CD4-positive, alpha-beta T cell treated with Interleukin-4 for 4 hours (primary cell): ENCODE measurements at regions not wholly inside any gene's neighbourhood (a gene's known extent, or its start where the extent isn't known, plus 50 kb on each side); places are given as distances from the start of the nearest gene placed in this dataset.
A peak's percentile ranks its signal among the peaks of the same experiment; 100 is the strongest.

Source experiments
- DNase-seq: peaks from one replicate; pipeline ENCODE4 v3.0.0-alpha.2; 2020

DNA sequence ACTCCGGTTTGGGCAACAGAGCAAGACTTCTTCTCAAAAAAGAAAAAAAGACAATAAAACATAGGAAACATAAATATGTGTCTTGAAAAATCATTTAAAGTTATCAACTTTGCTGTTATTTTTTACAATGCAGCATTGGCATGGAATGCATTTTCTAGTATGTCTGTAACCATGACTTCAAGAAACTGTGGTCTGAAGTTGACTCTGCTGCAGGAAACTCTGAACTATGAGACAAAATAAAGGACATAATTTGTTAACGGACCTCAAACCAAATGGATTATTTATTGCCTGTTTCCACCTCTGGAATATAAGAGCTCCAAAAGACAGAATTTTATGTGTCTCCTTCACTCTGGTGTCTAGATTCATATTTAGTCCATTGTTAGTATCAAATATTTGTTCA, 79.1 kb downstream of the TRIB2 start:
- no peak for DNase-seq

DNA sequence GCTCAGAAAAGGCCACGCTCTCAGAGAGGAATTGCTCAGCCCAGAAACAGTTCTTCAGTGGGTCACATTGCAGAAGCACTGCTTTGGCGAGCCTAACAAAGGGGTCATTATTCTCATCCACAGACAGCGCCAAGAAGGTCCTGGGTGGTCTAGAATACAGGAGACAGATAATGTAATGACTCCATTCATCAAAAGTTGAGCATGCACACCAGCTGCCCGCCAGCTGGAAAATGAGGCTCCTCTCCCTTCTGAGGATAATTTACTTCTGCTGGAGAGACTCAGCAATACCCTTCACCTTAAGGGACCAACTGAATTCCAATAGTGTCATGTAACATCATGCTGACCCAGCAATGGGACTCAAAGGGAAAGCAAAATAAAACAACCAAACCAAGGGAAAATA, 79.9 kb downstream of the TRIB2 start:
- no peak for DNase-seq

DNA sequence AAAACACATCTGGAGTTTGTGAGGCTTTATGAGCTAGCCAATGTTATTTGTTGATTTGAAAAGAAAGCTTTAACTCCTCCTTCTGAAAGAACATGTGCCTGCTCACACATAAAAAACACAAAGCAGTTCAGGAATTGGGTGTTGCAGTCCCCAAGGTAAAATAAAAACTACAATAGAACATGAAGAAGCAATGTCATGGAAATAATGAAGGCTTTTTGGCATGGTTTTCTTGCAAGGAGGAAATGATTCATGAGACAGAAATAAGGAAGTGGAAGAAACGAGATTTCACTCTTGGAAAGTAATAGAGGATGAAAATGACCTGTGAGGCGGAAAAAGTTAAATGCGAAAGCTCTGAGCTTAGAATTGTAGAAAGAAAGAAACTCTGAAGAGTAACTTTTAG, 81.1 kb downstream of the TRIB2 start:
- DNase-seq, result no peak

DNA sequence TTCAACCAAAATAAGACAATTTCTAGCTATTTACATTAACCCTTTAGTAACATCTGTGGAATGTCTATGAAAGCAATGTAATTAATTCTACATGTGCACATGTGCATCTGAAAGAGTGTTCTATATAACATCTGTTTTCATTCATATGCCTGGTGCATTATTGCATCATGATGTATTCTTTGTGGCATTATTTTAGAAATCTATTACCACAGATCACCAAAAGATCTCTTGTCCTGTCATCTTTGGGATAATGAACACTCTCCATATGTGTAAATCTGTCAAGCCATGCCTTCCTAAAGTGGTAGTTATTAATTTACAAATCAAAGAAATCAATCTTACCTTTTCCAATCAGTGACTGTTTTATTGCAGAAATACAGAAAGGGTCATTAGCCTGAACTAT, 86.9 kb downstream of the TRIB2 start:
- no peak for DNase-seq

DNA sequence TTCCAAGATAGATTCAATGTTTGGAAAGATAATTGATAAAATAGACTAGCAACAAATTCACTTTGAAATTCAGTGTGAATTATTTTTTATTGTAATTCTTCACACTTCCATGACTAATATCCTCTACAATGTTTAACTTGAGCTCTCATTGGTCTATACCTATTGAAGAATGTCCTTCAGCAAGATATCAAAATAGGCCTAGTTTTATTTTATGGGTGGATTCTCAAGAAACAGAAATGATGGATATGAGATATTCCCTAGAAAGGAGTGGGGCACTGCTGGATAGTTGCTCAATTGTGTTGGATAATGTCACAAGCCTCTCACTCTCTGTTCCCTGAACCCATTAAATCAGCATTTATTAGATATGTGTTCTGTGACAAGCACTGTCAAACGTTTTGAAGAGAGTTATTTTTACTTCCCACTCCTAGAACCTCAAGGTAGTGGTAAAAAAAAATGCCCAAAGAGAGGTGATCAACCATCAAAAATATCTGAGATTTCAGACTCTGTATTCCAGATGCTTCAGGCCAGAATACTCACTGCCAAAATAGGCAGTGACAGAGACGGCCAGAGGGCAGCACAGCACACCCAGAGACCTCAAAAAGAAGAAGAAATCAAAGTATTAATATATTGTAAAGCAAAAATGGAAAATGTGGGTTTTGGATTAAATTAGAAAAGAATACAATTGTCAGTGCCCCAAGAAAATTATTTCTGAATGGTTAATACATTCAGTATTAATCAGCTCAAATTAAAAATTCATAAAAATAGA, 87.5 kb downstream of the TRIB2 start:
- DNase-seq, result no peak

GRCh38 chr2:12805033-12805432, 88.3 kb downstream of the TRIB2 start:
- no peak for DNase-seq

DNA sequence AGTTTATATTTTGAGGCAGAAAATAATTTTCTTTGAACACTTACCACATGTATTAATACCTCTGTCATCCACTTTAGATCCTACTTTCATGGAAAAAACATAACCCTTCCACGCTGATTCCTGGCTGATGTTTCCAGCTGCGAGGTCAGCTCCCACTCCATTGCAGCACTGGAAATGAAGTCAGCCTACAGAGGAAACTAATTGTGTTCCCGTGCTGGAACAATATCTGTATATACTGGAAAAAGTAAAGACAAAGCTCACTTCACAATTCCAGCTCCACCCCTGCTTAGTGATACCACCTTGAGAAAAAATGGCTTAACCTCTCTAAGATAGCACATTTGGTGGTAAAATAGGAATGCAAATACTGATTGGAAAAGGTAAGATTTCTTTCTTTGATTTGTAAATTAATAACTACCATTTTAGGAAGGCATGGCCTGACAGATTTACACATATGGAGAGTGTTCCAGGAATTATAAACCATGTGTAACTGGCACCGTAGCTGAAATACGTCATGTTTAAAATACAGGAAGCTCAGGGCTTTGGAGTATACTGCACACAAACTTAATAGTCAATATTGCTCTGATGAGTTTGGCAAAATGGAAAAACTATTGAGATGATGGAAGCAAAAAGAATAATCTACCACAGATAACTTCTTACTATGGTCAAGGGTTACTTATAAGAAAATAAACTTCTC, 90.0 kb downstream of the TRIB2 start:
- DNase-seq, result no peak

GRCh38 chr2:12807907-12808810, 91.4 kb downstream of the TRIB2 start:
- DNase-seq, result no peak

GRCh38 chr2:12809526-12809925, 92.8 kb downstream of the TRIB2 start:
- no peak for DNase-seq

DNA sequence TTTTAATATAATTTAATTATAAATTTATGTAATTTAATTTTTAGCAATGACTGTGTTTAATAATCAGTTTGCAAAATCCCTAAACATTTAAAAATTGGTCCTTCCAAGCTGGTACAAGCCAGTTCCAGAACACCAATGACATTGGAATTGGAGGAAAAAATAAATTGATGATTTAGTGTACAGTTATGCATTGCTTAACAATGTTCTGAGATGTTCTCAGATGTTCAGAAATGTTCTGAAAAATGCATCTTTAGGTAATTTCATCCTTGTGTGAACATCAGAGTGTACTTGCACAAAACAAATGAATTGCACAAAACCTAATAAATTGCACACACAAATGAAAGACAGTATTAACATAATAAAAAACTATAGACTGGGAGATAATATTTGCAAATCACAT, 95.2 kb downstream of the TRIB2 start:
- no peak for DNase-seq

DNA sequence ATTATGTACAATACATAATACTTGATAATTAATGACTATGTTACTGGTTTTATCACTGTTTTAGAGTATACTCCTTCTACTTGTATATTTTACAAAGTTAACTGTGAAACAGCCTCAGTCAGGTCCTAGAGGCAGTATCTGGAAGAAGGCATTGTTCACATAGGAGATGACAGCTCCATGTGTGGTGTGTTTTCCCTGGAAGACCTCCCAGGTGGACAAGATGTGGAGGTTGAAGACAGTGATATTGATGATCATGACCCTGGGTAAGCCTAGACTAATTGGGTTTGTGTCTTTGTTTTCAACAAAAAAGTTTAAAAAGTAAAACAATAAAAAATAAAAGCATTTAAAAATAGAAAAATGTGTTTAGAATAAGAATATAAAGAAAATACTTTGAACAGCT, 96.4 kb downstream of the TRIB2 start:
- DNase-seq, result no peak

- DNase-seq, result peak; percentile 6
These were observed 99.9 kb downstream of the TRIB2 start for GRCh38 chr2:12816379-12817306.

DNA sequence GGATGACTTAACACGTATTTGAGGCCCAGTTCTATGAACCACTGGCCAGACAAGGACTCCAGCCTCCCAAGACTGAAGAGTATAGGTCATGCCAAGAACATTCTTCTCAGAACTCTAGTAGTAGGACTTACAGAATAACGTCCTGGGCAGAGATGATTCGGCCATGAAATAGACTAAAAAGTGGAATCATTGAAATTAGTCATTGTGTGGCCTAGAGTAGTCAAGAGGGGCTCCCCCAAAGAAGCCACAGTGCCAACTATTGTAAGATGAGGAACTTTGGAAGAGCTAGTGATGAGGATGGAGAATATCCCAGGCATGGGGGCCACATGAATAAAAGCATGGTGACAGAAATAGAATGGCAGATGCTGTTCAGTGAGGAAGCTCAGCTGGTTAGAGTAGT, 101.1 kb downstream of the TRIB2 start:
- no peak for DNase-seq

DNA sequence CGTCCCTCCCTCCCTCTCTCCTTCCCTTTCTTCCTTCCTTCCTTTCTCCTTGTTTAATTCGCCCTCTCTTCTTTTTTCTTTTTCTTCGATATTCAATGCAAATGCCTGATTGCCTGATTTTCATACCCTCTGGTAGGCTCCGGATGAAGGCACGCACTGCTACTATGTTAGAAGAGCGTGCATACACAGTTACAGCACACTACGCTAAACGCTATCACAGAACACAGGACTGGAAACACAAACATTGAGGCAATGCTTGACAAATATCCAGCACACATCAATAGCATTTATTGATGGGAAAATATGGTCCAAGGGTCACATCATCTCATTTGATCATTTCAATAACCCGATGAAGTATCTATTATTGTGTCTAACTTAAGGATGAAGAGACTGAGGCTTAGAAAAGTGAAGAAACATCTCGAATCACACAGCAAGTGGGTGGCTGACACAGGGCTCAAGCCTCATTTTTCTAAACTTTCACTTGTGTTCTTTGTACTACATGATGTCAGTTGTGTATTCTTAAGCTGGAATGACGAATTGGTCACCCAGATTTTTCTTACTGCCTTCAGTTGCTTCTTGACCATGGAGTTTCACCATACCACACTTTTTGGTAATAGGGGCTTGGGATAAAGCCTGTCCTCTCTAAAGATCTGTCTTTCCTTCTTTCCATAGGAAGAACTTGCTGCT, 101.8 kb downstream of the TRIB2 start:
- DNase-seq, result no peak

DNA sequence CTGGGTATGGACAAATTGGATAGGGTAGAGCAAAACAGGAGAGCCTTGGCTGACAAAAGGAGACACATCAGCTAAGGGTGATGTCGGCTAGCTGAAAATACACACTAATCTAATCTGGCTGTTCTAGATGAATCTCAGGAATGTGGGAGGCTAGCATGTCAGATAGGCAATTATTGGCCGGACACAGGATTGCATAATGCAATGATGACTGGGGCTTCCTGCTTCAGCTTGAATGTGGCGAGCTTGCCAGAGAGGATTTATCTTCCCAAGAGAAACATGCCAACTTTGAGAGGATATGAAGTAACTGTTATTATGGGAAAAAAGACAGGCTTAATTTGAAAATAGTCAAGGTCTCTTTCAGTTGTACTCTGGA, 102.4 kb downstream of the TRIB2 start:
- DNase-seq, result no peak

- DNase-seq, result no peak
These were observed 103.0 kb downstream of the TRIB2 start for GRCh38 chr2:12819721-12820120.

DNA sequence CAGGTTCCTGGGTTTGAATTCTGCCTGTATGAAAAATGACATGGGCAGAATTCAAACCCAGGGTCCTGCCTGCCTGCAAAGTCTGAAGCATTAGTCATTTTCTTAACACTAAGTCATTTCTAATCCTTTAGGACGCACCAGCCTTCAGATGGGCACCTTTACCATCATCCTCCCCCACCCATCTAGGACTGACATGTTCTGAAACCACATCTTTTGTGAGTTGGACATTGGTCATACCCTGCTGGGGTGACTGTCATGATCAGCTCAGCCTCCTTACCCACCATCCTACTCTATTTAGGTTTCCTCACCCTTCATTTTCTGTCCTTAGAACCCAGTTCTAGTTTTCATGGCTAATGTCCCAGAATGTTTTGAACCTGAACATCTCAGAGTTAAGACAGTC, 104.9 kb downstream of the TRIB2 start:
- DNase-seq, result no peak

- DNase-seq, result no peak
These were observed 107.6 kb downstream of the TRIB2 start for GRCh38 chr2:12824351-12824777.

DNA sequence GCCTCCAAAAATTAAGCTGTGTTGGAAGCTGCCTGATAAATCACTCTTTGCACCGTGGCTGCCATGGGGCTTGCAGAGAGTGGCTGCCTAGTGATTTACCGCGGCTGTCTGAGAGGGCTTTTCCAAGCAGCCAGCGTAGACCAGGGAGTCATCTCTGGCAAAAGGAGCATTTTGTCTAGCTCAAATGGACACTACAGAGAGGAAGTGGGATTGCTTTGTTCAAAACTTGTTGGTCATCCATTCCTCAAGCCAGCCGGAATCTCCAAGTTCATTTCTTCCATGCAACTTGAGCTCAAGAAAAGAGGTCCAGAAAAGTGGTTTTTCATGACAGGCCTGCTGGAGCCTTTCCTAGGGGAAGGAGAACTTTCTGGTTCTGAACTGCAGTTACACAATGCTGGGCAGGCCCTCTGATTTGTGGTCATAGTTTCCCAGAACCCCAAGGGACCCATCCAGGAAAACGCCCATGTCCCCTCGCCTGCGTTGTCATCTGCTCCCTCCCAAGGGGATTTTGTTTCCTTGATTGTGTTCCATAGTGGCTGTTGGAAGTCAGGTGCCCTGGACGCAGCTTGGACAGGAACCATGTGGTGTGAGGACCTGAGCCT, 108.1 kb downstream of the TRIB2 start:
- no peak for DNase-seq

GRCh38 chr2:12826781-12827180, 110.0 kb downstream of the TRIB2 start:
- DNase-seq, result no peak

GRCh38 chr2:12827721-12828120, 111.0 kb downstream of the TRIB2 start:
- DNase-seq, result no peak

GRCh38 chr2:12828980-12829379, 112.2 kb downstream of the TRIB2 start:
- no peak for DNase-seq
